Panc1 (cell line): ENCODE measurements at regions not wholly inside any gene's neighbourhood (a gene's known extent, or its start where the extent isn't known, plus 50 kb on each side); places are given as distances from the start of the nearest gene placed in this dataset.
A peak's percentile ranks its signal among the peaks of the same experiment; 100 is the strongest.

Source experiments
- ATAC-seq: fragments of 200-7000 bp; cut with Tn5 transposase; 2 replicates; pipeline ENCODE4 v1.9.1; 2020; ENCODE audit warnings: mild to moderate bottlenecking, moderate library complexity
- BruUV-seq: library from RNA; stranded (reverse); fragments of 400-500 nt; replicated peaks from 2 replicates; lab custom pipeline; 2021; lab: Mats Ljungman, UMichigan
- CTCF ChIA-PET: fragments of 300-600 bp; sonication (Branson Sonifier 250); formaldehyde crosslinking; loops from one replicate; lab custom pipeline; 2022; ENCODE audit warnings: antibody characterized with exemption; lab: Charles Lee
- POLR2A ChIA-PET: fragments of 300-600 bp; sonication (Branson Sonifier 250); formaldehyde crosslinking; loops from one replicate; lab custom pipeline; 2022; ENCODE audit warnings: antibody characterized with exemption; lab: Charles Lee
- DNase-seq: peaks from one replicate; pipeline ENCODE4 v3.0.0-alpha.2; 2010; ENCODE audit warnings: low read depth, low spot score
- H3K27ac ChIP-seq: 2 replicates; pipeline ENCODE4 v1.5.1; 2011; ENCODE audit warnings: mild to moderate bottlenecking, low read length, inconsistent platforms
- H3K27me3 ChIP-seq: fragments of 200-500 bp; sonication (Bioruptor generic); 2 replicates; pipeline ENCODE4 v1.6.0; 2014; ENCODE audit warnings: low read length, inconsistent platforms; ENCODE audit not compliant: control insufficient read depth, insufficient read depth
- H3K36me3 ChIP-seq: fragments of 200-500 bp; sonication (Bioruptor generic); 2 replicates; pipeline ENCODE4 v1.5.1; 2014; ENCODE audit warnings: inconsistent platforms, mild to moderate bottlenecking, low read length, moderate library complexity; ENCODE audit not compliant: control insufficient read depth, insufficient read depth
- H3K4me1 ChIP-seq: 2 replicates; pipeline ENCODE4 v1.5.1; 2011; ENCODE audit warnings: inconsistent platforms, mild to moderate bottlenecking, low read length, moderate library complexity; ENCODE audit not compliant: control insufficient read depth, insufficient read depth
- H3K4me3 ChIP-seq, 2 experiments: 2 replicates each; pipeline ENCODE4 v1.5.1; 2011 to 2012; ENCODE audit warnings: low read depth in 2 of 2, low read length in 2 of 2, mild to moderate bottlenecking in 2 of 2, inconsistent platforms in 1 of 2, moderate library complexity in 1 of 2
- H3K9me3 ChIP-seq: fragments of 200-500 bp; sonication (Bioruptor generic); 2 replicates; pipeline ENCODE4 v1.5.1; 2014; ENCODE audit warnings: low read depth, mild to moderate bottlenecking, inconsistent platforms, low read length, moderate library complexity; ENCODE audit not compliant: control insufficient read depth, insufficient read depth
- POLR2AphosphoS5 ChIP-seq: IDR thresholded peaks from 2 replicates; pipeline ENCODE4 v1.6.1; 2012; ENCODE audit warnings: mild to moderate bottlenecking, low read depth, low read length, moderate library complexity
- SIN3A ChIP-seq: IDR thresholded peaks from 2 replicates; pipeline ENCODE4 v1.6.1; 2012; ENCODE audit warnings: low read depth, mild to moderate bottlenecking, low read length, moderate library complexity, borderline replicate concordance; ENCODE audit not compliant: insufficient read depth
- TCF7L2 ChIP-seq: IDR thresholded peaks from 2 replicates; pipeline ENCODE4 v1.6.1; 2011; ENCODE audit warnings: mild to moderate bottlenecking, low read depth, low read length, inconsistent platforms
- in situ Hi-C: cut with HindIII; loops from 2 replicates; pipeline ENCODE4 v1.10.0; 2016; ENCODE audit warnings: low sequenced_read_pairs, low pct_unique_long_range_greater_than_20kb
- intact Hi-C: fragments of 100-400 bp; cut with micrococcal nuclease; formaldehyde crosslinking; loops from one replicate; pipeline ENCODE4 v1.10.0; 2022; ENCODE audit not compliant: unreplicated experiment
- TF ChIP-seq, protein P1 (sequence below), 2 experiments: IDR thresholded peaks; 2 replicates each; pipeline ENCODE4 v1.6.1; 2011 to 2012; ENCODE audit warnings: low read depth in 2 of 2, control low read depth in 1 of 2, low read length in 1 of 2, mild to moderate bottlenecking in 1 of 2, moderate library complexity in 1 of 2; ENCODE audit not compliant: insufficient read depth in 1 of 2
- TF ChIP-seq, protein P2 (sequence below): fragments of 450-650 bp; IDR thresholded peaks from 2 replicates; pipeline ENCODE4 v1.5.1; 2017; ENCODE audit warnings: mild to moderate bottlenecking

DNA sequence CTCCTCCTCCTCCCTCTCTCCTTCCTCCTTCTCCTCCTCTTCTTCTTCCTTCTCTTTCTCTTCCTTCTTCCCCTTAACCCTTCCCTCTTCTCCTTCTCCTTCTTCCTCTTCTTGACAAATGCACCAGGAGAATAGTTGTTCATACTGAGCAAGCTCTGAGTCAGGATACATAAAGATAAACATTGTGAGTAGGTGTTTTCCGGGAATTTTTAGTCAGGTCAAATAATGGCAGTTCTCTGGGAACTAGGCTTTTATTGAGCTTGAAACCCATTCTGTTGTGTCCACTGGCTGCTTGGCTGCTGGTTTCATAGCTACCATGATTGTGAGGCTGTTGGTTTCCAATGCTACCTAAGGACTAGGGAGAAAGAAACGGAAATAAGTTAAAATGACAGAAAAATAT lies 1144.7 kb upstream of the DDX18 start:
- Histone ChIP-seq H3K36me3 (no peaks in the 10 kb centered on the region), H3K4me3 (no peak overlapping the region), H3K27me3 (no peaks in the 10 kb centered on the region), H3K9me3 (no peaks in the 10 kb centered on the region; the same call in 1 of the 2 replicates), H3K4me1 (no peaks in the 10 kb centered on the region), H3K27ac (no peak overlapping the region)
- in situ Hi-C loops, result no loop called here
- no TSS peak for BruUV-seq
- ChIA-PET POLR2A (no interaction called here), CTCF (no interaction called here)
- intact Hi-C loops, result no loop called here
- DNase-seq (peak; percentile 10), ATAC-seq (no peak)
- TF ChIP-seq POLR2AphosphoS5 (no peak), SIN3A (no peak), TCF7L2 (no peak)
- TF ChIP-seq, protein P1, sequence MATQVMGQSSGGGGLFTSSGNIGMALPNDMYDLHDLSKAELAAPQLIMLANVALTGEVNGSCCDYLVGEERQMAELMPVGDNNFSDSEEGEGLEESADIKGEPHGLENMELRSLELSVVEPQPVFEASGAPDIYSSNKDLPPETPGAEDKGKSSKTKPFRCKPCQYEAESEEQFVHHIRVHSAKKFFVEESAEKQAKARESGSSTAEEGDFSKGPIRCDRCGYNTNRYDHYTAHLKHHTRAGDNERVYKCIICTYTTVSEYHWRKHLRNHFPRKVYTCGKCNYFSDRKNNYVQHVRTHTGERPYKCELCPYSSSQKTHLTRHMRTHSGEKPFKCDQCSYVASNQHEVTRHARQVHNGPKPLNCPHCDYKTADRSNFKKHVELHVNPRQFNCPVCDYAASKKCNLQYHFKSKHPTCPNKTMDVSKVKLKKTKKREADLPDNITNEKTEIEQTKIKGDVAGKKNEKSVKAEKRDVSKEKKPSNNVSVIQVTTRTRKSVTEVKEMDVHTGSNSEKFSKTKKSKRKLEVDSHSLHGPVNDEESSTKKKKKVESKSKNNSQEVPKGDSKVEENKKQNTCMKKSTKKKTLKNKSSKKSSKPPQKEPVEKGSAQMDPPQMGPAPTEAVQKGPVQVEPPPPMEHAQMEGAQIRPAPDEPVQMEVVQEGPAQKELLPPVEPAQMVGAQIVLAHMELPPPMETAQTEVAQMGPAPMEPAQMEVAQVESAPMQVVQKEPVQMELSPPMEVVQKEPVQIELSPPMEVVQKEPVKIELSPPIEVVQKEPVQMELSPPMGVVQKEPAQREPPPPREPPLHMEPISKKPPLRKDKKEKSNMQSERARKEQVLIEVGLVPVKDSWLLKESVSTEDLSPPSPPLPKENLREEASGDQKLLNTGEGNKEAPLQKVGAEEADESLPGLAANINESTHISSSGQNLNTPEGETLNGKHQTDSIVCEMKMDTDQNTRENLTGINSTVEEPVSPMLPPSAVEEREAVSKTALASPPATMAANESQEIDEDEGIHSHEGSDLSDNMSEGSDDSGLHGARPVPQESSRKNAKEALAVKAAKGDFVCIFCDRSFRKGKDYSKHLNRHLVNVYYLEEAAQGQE (IDR thresholded peaks at IDR 0.05; ENCODE audit: insufficient read depth in 1 of 2, low read depth in 2 of 2, low read length in 1 of 2), result no peak
- TF ChIP-seq, protein P2, sequence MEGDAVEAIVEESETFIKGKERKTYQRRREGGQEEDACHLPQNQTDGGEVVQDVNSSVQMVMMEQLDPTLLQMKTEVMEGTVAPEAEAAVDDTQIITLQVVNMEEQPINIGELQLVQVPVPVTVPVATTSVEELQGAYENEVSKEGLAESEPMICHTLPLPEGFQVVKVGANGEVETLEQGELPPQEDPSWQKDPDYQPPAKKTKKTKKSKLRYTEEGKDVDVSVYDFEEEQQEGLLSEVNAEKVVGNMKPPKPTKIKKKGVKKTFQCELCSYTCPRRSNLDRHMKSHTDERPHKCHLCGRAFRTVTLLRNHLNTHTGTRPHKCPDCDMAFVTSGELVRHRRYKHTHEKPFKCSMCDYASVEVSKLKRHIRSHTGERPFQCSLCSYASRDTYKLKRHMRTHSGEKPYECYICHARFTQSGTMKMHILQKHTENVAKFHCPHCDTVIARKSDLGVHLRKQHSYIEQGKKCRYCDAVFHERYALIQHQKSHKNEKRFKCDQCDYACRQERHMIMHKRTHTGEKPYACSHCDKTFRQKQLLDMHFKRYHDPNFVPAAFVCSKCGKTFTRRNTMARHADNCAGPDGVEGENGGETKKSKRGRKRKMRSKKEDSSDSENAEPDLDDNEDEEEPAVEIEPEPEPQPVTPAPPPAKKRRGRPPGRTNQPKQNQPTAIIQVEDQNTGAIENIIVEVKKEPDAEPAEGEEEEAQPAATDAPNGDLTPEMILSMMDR, result no peak

DNA sequence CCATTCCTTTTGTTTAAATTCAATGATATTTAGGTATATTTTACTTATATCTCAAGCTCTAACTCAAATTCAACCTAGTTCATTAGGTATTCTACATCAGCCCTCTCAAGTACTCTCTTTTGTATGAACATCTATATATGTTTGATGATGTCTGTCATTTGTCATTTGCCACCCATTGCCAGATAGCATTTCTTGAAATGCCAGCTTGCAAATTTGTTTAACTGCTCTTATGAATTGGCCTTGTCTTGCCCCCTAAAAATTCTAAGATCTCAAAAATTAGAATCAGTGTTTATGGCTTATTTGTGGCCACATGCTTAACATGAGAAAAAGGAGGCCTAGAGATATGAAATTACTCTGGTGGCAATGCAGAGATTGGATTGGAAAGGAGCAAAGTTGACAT lies 1140.3 kb upstream of the DDX18 start:
- Histone ChIP-seq H3K36me3 (no peaks in the 10 kb centered on the region), H3K4me3 (no peak overlapping the region), H3K9me3 (no peaks in the 10 kb centered on the region; the same call in 1 of the 2 replicates), H3K4me1 (no peaks in the 10 kb centered on the region), H3K27me3 (no peaks in the 10 kb centered on the region), H3K27ac (no peak overlapping the region)
- no TSS peak for BruUV-seq
- intact Hi-C loops (loop anchor here (2.0 kb wide), 1 partner anchor 39 kb away; no protein-coding TSS in a partner anchor), in situ Hi-C loops (no loop called here)
- DNase-seq (no peak), ATAC-seq (no peak)
- POLR2A ChIA-PET, result no interaction called here
- no peak for TF ChIP-seq POLR2AphosphoS5
- TF ChIP-seq, protein P2, result no peak
- TF ChIP-seq SIN3A, result no peak
- TF ChIP-seq, protein P1 (IDR thresholded peaks at IDR 0.05; ENCODE audit: insufficient read depth in 1 of 2, low read depth in 2 of 2, low read length in 1 of 2), result no peak
- TF ChIP-seq TCF7L2, result no peak
- CTCF ChIA-PET, result no interaction called here
